ENCODE measurements at regions not wholly inside any gene's neighbourhood (a gene's known extent, or its start where the extent isn't known, plus 50 kb on each side); places are given as distances from the start of the nearest gene placed in this dataset.

- TF ChIP-seq REST (IDR thresholded peaks at IDR 0.05; ENCODE audit: low read depth, low read length), result no peak
- TF ChIP-seq TARDBP (IDR thresholded peaks at IDR 0.05; ENCODE audit: borderline replicate concordance), result no peak
- TF ChIP-seq CREB1 (IDR thresholded peaks at IDR 0.05; ENCODE audit: low read depth), result no peak
- no peak for TF ChIP-seq POLR2AphosphoS5 (IDR thresholded peaks at IDR 0.05; ENCODE audit: low read length)
- no peak for TF ChIP-seq PML (IDR thresholded peaks at IDR 0.05; ENCODE audit: low read length)
- no peak for TF ChIP-seq CTCF (IDR thresholded peaks at IDR 0.05 in 2 of 3, conservative IDR thresholded peaks at IDR 0.05 in 1 of 3; ENCODE audit: control insufficient read depth in 2 of 3, extremely low read depth in 1 of 3, insufficient read depth in 1 of 3, low read depth in 3 of 3, low read length in 3 of 3)
- no peak for TF ChIP-seq JUND (IDR thresholded peaks at IDR 0.05; ENCODE audit: low read depth, low read length)
- TF ChIP-seq CUX1 (IDR thresholded peaks at IDR 0.05; ENCODE audit: insufficient replicate concordance, low read depth, low read length), result no peak
- no peak for TF ChIP-seq BCL11A (IDR thresholded peaks at IDR 0.05; ENCODE audit: low read depth, low read length)
Observed at GRCh38 chr18:38810789-38811188, 1245.2 kb upstream of the CELF4 start.

All from GM12878 (cell line).